B cell (primary cell): ENCODE measurements at regions not wholly inside any gene's neighbourhood (a gene's known extent, or its start where the extent isn't known, plus 50 kb on each side); places are given as distances from the start of the nearest gene placed in this dataset.

Source experiments
- ATAC-seq: fragments of 200-7000 bp; cut with Tn5 transposase; one replicate; pipeline ENCODE4 v1.10.0; 2021; ENCODE audit warnings: low read depth, mild to moderate bottlenecking, moderate number of reproducible peaks, moderate library complexity
- CTCF ChIA-PET: fragments of 350-600 bp; sonication (Branson Sonifier 250); formaldehyde crosslinking; loops from one replicate; lab custom pipeline; 2021; ENCODE audit warnings: antibody characterized with exemption, inconsistent platforms; lab: Charles Lee
- POLR2A ChIA-PET: fragments of 350-600 bp; sonication (Branson Sonifier 250); formaldehyde crosslinking; loops from one replicate; lab custom pipeline; 2021; ENCODE audit warnings: antibody characterized with exemption; lab: Charles Lee
- DNase-seq: peaks from one replicate; pipeline ENCODE4 v3.0.0; 2013
- H2AFZ ChIP-seq: 2 replicates; pipeline ENCODE4 v1.6.1; 2012; ENCODE audit warnings: mild to moderate bottlenecking, low read depth, low read length; ENCODE audit not compliant: insufficient read depth, poor library complexity, severe bottlenecking
- H3K27ac ChIP-seq, 2 donors: 1 replicate in 1 of 2; 2 replicates in 1 of 2; pipeline ENCODE4 v1.5.1; 2012 to 2013; ENCODE audit warnings: low read length in 2 of 2, mild to moderate bottlenecking in 2 of 2, moderate library complexity in 1 of 2
- H3K27me3 ChIP-seq, 4 experiments: fragments of 200-600 bp in 1 of 4; sonication (generic) in 1 of 4; replicated peaks in 1 of 4; 1 replicate in 2 of 4; 2 replicates in 2 of 4; pipeline versions ENCODE4 v1.6.1 to v1.7.0; 2013 to 2016; ENCODE audit warnings: low read length in 3 of 4, mild to moderate bottlenecking in 2 of 4, mixed read lengths in 1 of 4, moderate library complexity in 1 of 4; ENCODE audit not compliant: insufficient read depth in 4 of 4, control insufficient read depth in 3 of 4; ENCODE audit errors: control extremely low read depth in 1 of 4
- H3K36me3 ChIP-seq, 2 experiments: replicated peaks in 1 of 2; 1 replicate in 1 of 2; 2 replicates in 1 of 2; pipeline versions ENCODE4 v1.6.1 to v1.7.1; 2013; ENCODE audit warnings: low read length in 1 of 2; ENCODE audit not compliant: insufficient read depth in 2 of 2, control insufficient read depth in 1 of 2; ENCODE audit errors: control extremely low read depth in 1 of 2, extremely low read depth in 1 of 2
- H3K4me1 ChIP-seq, 2 donors: fragments of 200-600 bp in 1 of 2; sonication (generic) in 1 of 2; 1 replicate in 1 of 2; 2 replicates in 1 of 2; pipeline versions ENCODE4 v1.5.1 to v1.6.1; 2013 to 2017; ENCODE audit warnings: low read length in 2 of 2; ENCODE audit not compliant: control insufficient read depth in 2 of 2, insufficient read depth in 2 of 2
- H3K4me2 ChIP-seq: replicated peaks from 2 replicates; pipeline ENCODE3; 2012; ENCODE audit warnings: mild to moderate bottlenecking, low read depth, low read length; ENCODE audit not compliant: poor library complexity, severe bottlenecking
- H3K4me3 ChIP-seq, 5 experiments: fragments of 200-600 bp in 1 of 5; sonication (generic) in 1 of 5; 1 replicate in 3 of 5; 2 replicates in 2 of 5; pipeline versions ENCODE4 v1.5.1 to v1.7.0; 2011 to 2016; ENCODE audit warnings: low read length in 4 of 5, mild to moderate bottlenecking in 4 of 5, low read depth in 2 of 5, control low read depth in 1 of 5, moderate library complexity in 1 of 5; ENCODE audit not compliant: insufficient read depth in 1 of 5; ENCODE audit errors: control extremely low read depth in 1 of 5, extremely low read depth in 1 of 5
- H3K79me2 ChIP-seq: fragments of 200-600 bp; sonication (generic); one replicate; pipeline ENCODE4 v1.6.0; 2016; ENCODE audit warnings: low read length; ENCODE audit not compliant: control insufficient read depth, insufficient read depth
- H3K9ac ChIP-seq: fragments of 200-600 bp; sonication (generic); 2 replicates; pipeline ENCODE4 v1.6.1; 2017; ENCODE audit warnings: mild to moderate bottlenecking, low read length, moderate library complexity
- H3K9me3 ChIP-seq, 3 donors: one replicate each; pipeline versions ENCODE4 v1.6.1 to v1.7.1; 2013; ENCODE audit warnings: low read length in 2 of 3; ENCODE audit not compliant: control insufficient read depth in 2 of 3, insufficient read depth in 1 of 3; ENCODE audit errors: control extremely low read depth in 1 of 3
- H4K20me1 ChIP-seq: 2 replicates; pipeline ENCODE4 v1.6.0; 2012; ENCODE audit warnings: mild to moderate bottlenecking, low read length; ENCODE audit not compliant: insufficient read depth, control insufficient read depth, poor library complexity, severe bottlenecking
- H3K27ac Mint-ChIP-seq: one replicate; pipeline ENCODE4 v1.8.0; 2021; ENCODE audit warnings: mixed read lengths
- H3K27me3 Mint-ChIP-seq: one replicate; pipeline ENCODE4 v1.8.0; 2021; ENCODE audit warnings: mixed read lengths
- H3K4me1 Mint-ChIP-seq: one replicate; pipeline ENCODE4 v1.8.0; 2021; ENCODE audit warnings: mixed read lengths
- H3K4me3 Mint-ChIP-seq: one replicate; pipeline ENCODE4 v1.8.0; 2021; ENCODE audit warnings: mixed read lengths
- H3K9me3 Mint-ChIP-seq: one replicate; pipeline ENCODE4 v1.8.0; 2022; ENCODE audit warnings: mixed read lengths; ENCODE audit not compliant: insufficient read depth
- CTCF ChIP-seq: fragments of 200-600 bp; IDR thresholded peaks from one replicate; pipeline ENCODE4 v1.8.0; 2022; ENCODE audit warnings: antibody characterized with exemption, mild to moderate bottlenecking
- EZH2 ChIP-seq: IDR thresholded peaks from 2 replicates; pipeline ENCODE4 v1.6.1; 2012; ENCODE audit warnings: borderline replicate concordance, low read depth, mild to moderate bottlenecking, moderate library complexity, low read length; ENCODE audit not compliant: insufficient read depth, poor library complexity, severe bottlenecking
- WGBS: methylation state at CpG from one replicate; pipeline ENCODE4 v1.1.5; 2013; ENCODE audit warnings: missing lambda C conversion rate; ENCODE audit not compliant: insufficient coverage; 5-methylcytosine and 5-hydroxymethylcytosine counted together
- intact Hi-C: fragments of 100-400 bp; cut with micrococcal nuclease; formaldehyde crosslinking; loops from one replicate; pipeline ENCODE4 v1.10.0; 2022

GRCh38 chr4:71186257-71186565 is 152.6 kb upstream of the SLC4A4 start:
- intact Hi-C loops: loop anchor here (5.0 kb wide), 1 partner anchor 194 kb away; the partner anchor contains the start of gene DCK
- Histone ChIP-seq H2AFZ (peak overlapping the region; percentile 8), H3K27me3 (peaks cover 0 to 46% (median 26%) of the 10 kb centered on the region in 4 experiments), H3K9ac (no peak overlapping the region), H4K20me1 (no peaks in the 10 kb centered on the region), H3K79me2 (no peaks in the 10 kb centered on the region), H3K9me3 (no peaks in the 10 kb centered on the region), H3K4me3 (peak overlapping the region in 3 of 5 experiments; percentile 9 to 61 (median 59)), H3K4me1 (peaks cover 15 to 19% of the 10 kb centered on the region in 2 donors), H3K36me3 (no peaks in the 10 kb centered on the region), H3K4me2 (peak overlapping the region; percentile 93), H3K27ac (no peak overlapping the region)
- no peak for TF ChIP-seq CTCF
- TF ChIP-seq EZH2: no peak
- POLR2A ChIA-PET: no interaction called here
- ATAC-seq (no peak), DNase-seq (no peak)
- Mint-ChIP-seq H3K4me1 (peaks cover 23% of the 10 kb centered on the region), H3K27ac (no peak overlapping the region), H3K4me3 (peak overlapping the region; percentile 82), H3K9me3 (no peaks in the 10 kb centered on the region), H3K27me3 (peaks cover 51% of the 10 kb centered on the region)
- 1% methylated on average over 9 of the region's 11 CpGs for whole genome bisulfite sequencing
- CTCF ChIA-PET: interaction anchor here (1.6 kb wide), 1 partner anchor 14 kb away, joined by 3 read pairs; no protein-coding TSS in a partner anchor

GRCh38 chr4:71186566-71187403 is 152.0 kb upstream of the SLC4A4 start:
- no peaks in the 10 kb centered on the region for H3K79me2 ChIP-seq
- peak overlapping the region; percentile 93 for H3K4me2 ChIP-seq
- peak overlapping the region; percentile 73 for H2AFZ ChIP-seq
- H3K4me1 ChIP-seq: peaks cover 15 to 19% of the 10 kb centered on the region in 2 donors
- H3K36me3 ChIP-seq: no peaks in the 10 kb centered on the region
- DNase-seq (peak; percentile 51), ATAC-seq (peak; percentile 60)
- Mint-ChIP-seq H3K4me1 (peaks cover 23% of the 10 kb centered on the region), H3K27me3 (peaks cover 54% of the 10 kb centered on the region), H3K9me3 (no peaks in the 10 kb centered on the region), H3K27ac (no peak overlapping the region), H3K4me3 (peak overlapping the region; percentile 86)
- peak overlapping the region; percentile 35 to 61 (median 55) for H3K4me3 ChIP-seq
- no peak overlapping the region for H3K27ac ChIP-seq
- WGBS: under 1% methylated on average over 105 of the region's 105 CpGs
- H4K20me1 ChIP-seq: no peaks in the 10 kb centered on the region
- H3K27me3 ChIP-seq: peaks cover 0 to 46% (median 26%) of the 10 kb centered on the region in 4 experiments
- intact Hi-C loops: loop anchor here (5.0 kb wide), 1 partner anchor 194 kb away; the partner anchor contains the start of gene DCK
- TF ChIP-seq CTCF (no peak), EZH2 (peak; percentile 76)
- no peaks in the 10 kb centered on the region for H3K9me3 ChIP-seq
- CTCF ChIA-PET: interaction anchor here (1.5 to 1.6 kb wide), 2 partner anchors 15 to 202 kb away, joined by 3 read pairs; no protein-coding TSS in a partner anchor
- POLR2A ChIA-PET: no interaction called here
- peak overlapping the region; percentile 62 for H3K9ac ChIP-seq
